T-cell (primary cell): ENCODE measurements at regions not wholly inside any gene's neighbourhood (a gene's known extent, or its start where the extent isn't known, plus 50 kb on each side); places are given as distances from the start of the nearest gene placed in this dataset.

Source experiments
- ATAC-seq, 4 experiments: fragments of 200-7000 bp in 3 of 4; fragments of 150-1000 bp in 1 of 4; cut with Tn5 transposase; replicated peaks in 1 of 4; 1 replicate in 3 of 4; 2 replicates in 1 of 4; pipeline ENCODE4 v1.10.0; 2021; ENCODE audit warnings: moderate library complexity in 3 of 4, mild to moderate bottlenecking in 2 of 4, moderate number of reproducible peaks in 1 of 4
- CTCF ChIA-PET, 2 donors: fragments of 300-600 bp; sonication (Branson Sonifier 250); formaldehyde crosslinking; loops; one replicate each; lab custom pipeline; 2022; ENCODE audit warnings: antibody characterized with exemption in 2 of 2; lab: Charles Lee
- POLR2A ChIA-PET, 2 donors: fragments of 300-600 bp; sonication (Branson Sonifier 250); formaldehyde crosslinking; loops; one replicate each; lab custom pipeline; 2022; ENCODE audit warnings: antibody characterized with exemption in 2 of 2; lab: Charles Lee
- DNase-seq, 35 experiments: peaks; one replicate each; pipeline versions ENCODE4 v3.0.0 to v3.0.0-alpha.2; 2013 to 2023
- H3K27ac ChIP-seq: one replicate; pipeline ENCODE4 v1.5.1; 2013; ENCODE audit warnings: low read length
- H3K27me3 ChIP-seq, 2 experiments: replicated peaks in 1 of 2; 1 replicate in 1 of 2; 2 replicates in 1 of 2; pipeline versions ENCODE4 v1.6.1 to v1.7.0; 2013; ENCODE audit warnings: low read length in 1 of 2, mixed read lengths in 1 of 2; ENCODE audit not compliant: control insufficient read depth in 2 of 2, insufficient read depth in 2 of 2; ENCODE audit errors: extremely low read depth in 1 of 2
- H3K36me3 ChIP-seq, 2 donors: 1 replicate in 1 of 2; 2 replicates in 1 of 2; pipeline versions ENCODE4 v1.6.1 to v1.7.0; 2013; ENCODE audit warnings: low read length in 1 of 2; ENCODE audit not compliant: control insufficient read depth in 2 of 2, insufficient read depth in 1 of 2; ENCODE audit errors: extremely low read depth in 1 of 2
- H3K4me1 ChIP-seq, 2 experiments: 1 replicate in 1 of 2; 2 replicates in 1 of 2; pipeline versions ENCODE4 v1.6.1 to v1.7.0; 2013; ENCODE audit warnings: low read length in 2 of 2, mixed read lengths in 1 of 2; ENCODE audit not compliant: insufficient read depth in 2 of 2, control insufficient read depth in 1 of 2; ENCODE audit errors: extremely low read depth in 1 of 2
- H3K4me3 ChIP-seq, 2 donors: 1 replicate in 1 of 2; 2 replicates in 1 of 2; pipeline versions ENCODE4 v1.5.1 to v1.7.0; 2013; ENCODE audit warnings: mild to moderate bottlenecking in 2 of 2, low read length in 1 of 2, moderate library complexity in 1 of 2; ENCODE audit not compliant: control insufficient read depth in 1 of 2; ENCODE audit errors: extremely low read depth in 1 of 2
- H3K9me3 ChIP-seq: 2 replicates; pipeline ENCODE4 v1.7.0; 2013
- H3K27ac Mint-ChIP-seq, 2 donors: one replicate each; pipeline ENCODE4 v1.8.0; 2020 to 2021; ENCODE audit warnings: mild to moderate bottlenecking in 2 of 2, mixed read lengths in 2 of 2
- H3K27me3 Mint-ChIP-seq, 2 donors: one replicate each; pipeline ENCODE4 v1.8.0; 2021 to 2022; ENCODE audit warnings: mixed read lengths in 2 of 2
- H3K36me3 Mint-ChIP-seq: one replicate; pipeline ENCODE4 v1.8.0; 2021; ENCODE audit warnings: mixed read lengths
- H3K4me1 Mint-ChIP-seq, 3 donors: one replicate each; pipeline ENCODE4 v1.8.0; 2020 to 2022; ENCODE audit warnings: mixed read lengths in 3 of 3, mild to moderate bottlenecking in 1 of 3
- H3K4me3 Mint-ChIP-seq, 3 donors: one replicate each; pipeline ENCODE4 v1.8.0; 2020 to 2022; ENCODE audit warnings: mild to moderate bottlenecking in 3 of 3, mixed read lengths in 3 of 3, moderate library complexity in 3 of 3
- H3K9me3 Mint-ChIP-seq, 3 donors: one replicate each; pipeline ENCODE4 v1.8.0; 2020 to 2022; ENCODE audit warnings: mixed read lengths in 3 of 3
- WGBS: methylation state at CpG from one replicate; pipeline ENCODE4 v1.1.5; 2013; ENCODE audit warnings: missing lambda C conversion rate; ENCODE audit not compliant: insufficient coverage; 5-methylcytosine and 5-hydroxymethylcytosine counted together

DNA sequence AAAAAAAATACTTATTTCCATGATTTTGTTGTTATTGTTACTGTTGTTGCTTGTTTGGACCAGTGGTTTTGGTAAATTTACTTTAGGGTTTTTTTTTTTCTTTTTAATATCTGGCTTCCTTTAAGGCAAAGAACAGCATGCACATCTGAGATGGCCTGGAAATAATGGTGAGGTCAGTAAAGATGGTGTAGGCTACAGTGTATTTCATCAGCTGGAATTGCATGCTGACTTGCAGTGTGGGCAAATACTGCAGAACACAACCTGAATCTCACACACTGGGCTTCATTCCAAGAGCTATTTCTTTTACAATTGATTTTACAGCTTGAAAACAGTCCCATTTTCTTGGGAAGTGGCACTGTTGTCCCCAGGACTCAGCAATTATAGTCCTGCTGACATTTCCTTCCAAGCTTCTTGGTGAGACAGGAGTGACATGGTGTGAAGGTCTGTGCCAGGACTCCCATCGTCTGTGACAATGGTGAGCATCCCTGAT, 376.1 kb upstream of the SOX11 start:
- ATAC-seq (no peak), DNase-seq (no peak)
- Histone ChIP-seq H3K4me3 (no peak overlapping the region), H3K27ac (no peak overlapping the region), H3K27me3 (no peaks in the 10 kb centered on the region), H3K36me3 (no peaks in the 10 kb centered on the region), H3K9me3 (no peaks in the 10 kb centered on the region), H3K4me1 (no peaks in the 10 kb centered on the region)
- H3K9me3 Mint-ChIP-seq = peaks cover 4 to 11% (median 5%) of the 10 kb centered on the region in 3 donors
- no peak overlapping the region for H3K27ac Mint-ChIP-seq
- CTCF ChIA-PET = no interaction called here
- no peak overlapping the region for H3K4me3 Mint-ChIP-seq
- no peaks in the 10 kb centered on the region for H3K36me3 Mint-ChIP-seq
- POLR2A ChIA-PET = no interaction called here
- WGBS = no CpG with 5 or more reads among the region's 1 CpG
- H3K4me1 Mint-ChIP-seq = no peaks in the 10 kb centered on the region
- no peaks in the 10 kb centered on the region for H3K27me3 Mint-ChIP-seq

GRCh38 chr2:5319493-5319892, 372.7 kb upstream of the SOX11 start:
- Mint-ChIP-seq H3K4me1 (no peaks in the 10 kb centered on the region), H3K9me3 (peaks cover 5 to 13% (median 9%) of the 10 kb centered on the region in 3 donors), H3K36me3 (no peaks in the 10 kb centered on the region), H3K27me3 (no peaks in the 10 kb centered on the region), H3K4me3 (no peak overlapping the region), H3K27ac (no peak overlapping the region)
- CTCF ChIA-PET = no interaction called here
- Histone ChIP-seq H3K9me3 (no peaks in the 10 kb centered on the region), H3K27me3 (no peaks in the 10 kb centered on the region), H3K27ac (no peak overlapping the region), H3K36me3 (no peaks in the 10 kb centered on the region), H3K4me3 (no peak overlapping the region), H3K4me1 (no peaks in the 10 kb centered on the region)
- no CpG with 5 or more reads among the region's 1 CpG for WGBS
- POLR2A ChIA-PET = no interaction called here
- DNase-seq (no peak), ATAC-seq (no peak)

DNA sequence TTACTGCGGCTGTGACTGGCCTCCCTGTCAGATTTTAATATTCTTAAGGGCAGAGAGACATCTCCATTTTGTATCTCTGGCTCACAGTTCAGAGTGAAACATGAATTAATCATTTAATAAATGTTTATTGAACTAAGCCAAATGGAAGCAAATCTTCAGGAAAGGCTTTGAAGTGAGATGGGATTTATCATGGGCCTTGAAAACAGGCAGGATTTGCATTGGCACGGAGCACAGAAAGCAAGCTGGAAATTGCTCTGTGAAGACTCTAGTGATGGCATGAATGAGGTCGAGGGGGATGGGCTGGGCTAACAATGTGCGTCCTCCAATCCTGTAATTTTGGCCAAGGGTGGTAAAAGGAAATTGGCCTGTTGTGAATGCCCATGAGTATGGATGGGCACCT, 369.8 kb upstream of the SOX11 start:
- DNase-seq = no peak
- POLR2A ChIA-PET = no interaction called here
- no peak for ATAC-seq
- CTCF ChIA-PET = no interaction called here
- no peak overlapping the region for H3K27ac ChIP-seq
- no peaks in the 10 kb centered on the region for H3K36me3 Mint-ChIP-seq
- no peak overlapping the region for H3K4me3 ChIP-seq
- no peaks in the 10 kb centered on the region for H3K36me3 ChIP-seq
- 80% methylated on average over 1 of the region's 4 CpGs for WGBS
- H3K27me3 Mint-ChIP-seq = peaks cover 0 to 1% of the 10 kb centered on the region in 2 donors
- H3K27me3 ChIP-seq = peaks cover 0 to 2% of the 10 kb centered on the region in 2 experiments
- H3K9me3 Mint-ChIP-seq = peaks cover 9 to 14% (median 14%) of the 10 kb centered on the region in 3 donors
- no peaks in the 10 kb centered on the region for H3K9me3 ChIP-seq
- H3K4me1 Mint-ChIP-seq = no peaks in the 10 kb centered on the region
- no peak overlapping the region for H3K4me3 Mint-ChIP-seq
- no peak overlapping the region for H3K27ac Mint-ChIP-seq
- no peaks in the 10 kb centered on the region for H3K4me1 ChIP-seq

GRCh38 chr2:5325523-5325922, 366.7 kb upstream of the SOX11 start:
- Mint-ChIP-seq H3K27ac (no peak overlapping the region), H3K36me3 (no peaks in the 10 kb centered on the region), H3K27me3 (peaks cover 0 to 1% of the 10 kb centered on the region in 2 donors), H3K9me3 (peaks cover 4 to 14% (median 8%) of the 10 kb centered on the region in 3 donors), H3K4me1 (no peaks in the 10 kb centered on the region), H3K4me3 (no peak overlapping the region)
- peaks cover 0 to 2% of the 10 kb centered on the region in 2 experiments for H3K27me3 ChIP-seq
- H3K27ac ChIP-seq = no peak overlapping the region
- no peaks in the 10 kb centered on the region for H3K4me1 ChIP-seq
- H3K36me3 ChIP-seq = no peaks in the 10 kb centered on the region
- no peak for ATAC-seq
- ChIA-PET POLR2A (no interaction called here), CTCF (no interaction called here)
- DNase-seq = no peak
- H3K9me3 ChIP-seq = no peaks in the 10 kb centered on the region
- no peak overlapping the region for H3K4me3 ChIP-seq
- WGBS = 92% methylated on average over 21 of the region's 23 CpGs

GRCh38 chr2:5328826-5329225, 363.4 kb upstream of the SOX11 start:
- ATAC-seq = no peak
- Mint-ChIP-seq H3K36me3 (no peaks in the 10 kb centered on the region), H3K27ac (no peak overlapping the region), H3K4me1 (no peaks in the 10 kb centered on the region), H3K27me3 (peaks cover 0 to 1% of the 10 kb centered on the region in 2 donors), H3K4me3 (no peak overlapping the region), H3K9me3 (peaks cover 8 to 9% (median 8%) of the 10 kb centered on the region in 3 donors)
- Histone ChIP-seq H3K36me3 (no peaks in the 10 kb centered on the region), H3K9me3 (no peaks in the 10 kb centered on the region), H3K27me3 (peaks cover 0 to 2% of the 10 kb centered on the region in 2 experiments), H3K4me3 (no peak overlapping the region), H3K27ac (no peak overlapping the region), H3K4me1 (no peaks in the 10 kb centered on the region)
- 77% methylated on average over 5 of the region's 5 CpGs for WGBS
- POLR2A ChIA-PET = no interaction called here
- CTCF ChIA-PET = no interaction called here
- DNase-seq = no peak

GRCh38 chr2:5329763-5330162, 362.4 kb upstream of the SOX11 start:
- no peak overlapping the region for H3K4me3 Mint-ChIP-seq
- no peaks in the 10 kb centered on the region for H3K9me3 ChIP-seq
- no peaks in the 10 kb centered on the region for H3K36me3 Mint-ChIP-seq
- peaks cover 0 to 2% of the 10 kb centered on the region in 2 experiments for H3K27me3 ChIP-seq
- ChIA-PET CTCF (no interaction called here), POLR2A (no interaction called here)
- no peak overlapping the region for H3K27ac ChIP-seq
- DNase-seq = no peak
- no peak overlapping the region for H3K27ac Mint-ChIP-seq
- no peak overlapping the region for H3K4me3 ChIP-seq
- peaks cover 0 to 1% of the 10 kb centered on the region in 2 donors for H3K27me3 Mint-ChIP-seq
- no peak for ATAC-seq
- no peaks in the 10 kb centered on the region for H3K4me1 ChIP-seq
- H3K9me3 Mint-ChIP-seq = peaks cover 7 to 10% (median 7%) of the 10 kb centered on the region in 3 donors
- 68% methylated on average over 3 of the region's 3 CpGs for WGBS
- no peaks in the 10 kb centered on the region for H3K36me3 ChIP-seq
- H3K4me1 Mint-ChIP-seq = no peaks in the 10 kb centered on the region

DNA sequence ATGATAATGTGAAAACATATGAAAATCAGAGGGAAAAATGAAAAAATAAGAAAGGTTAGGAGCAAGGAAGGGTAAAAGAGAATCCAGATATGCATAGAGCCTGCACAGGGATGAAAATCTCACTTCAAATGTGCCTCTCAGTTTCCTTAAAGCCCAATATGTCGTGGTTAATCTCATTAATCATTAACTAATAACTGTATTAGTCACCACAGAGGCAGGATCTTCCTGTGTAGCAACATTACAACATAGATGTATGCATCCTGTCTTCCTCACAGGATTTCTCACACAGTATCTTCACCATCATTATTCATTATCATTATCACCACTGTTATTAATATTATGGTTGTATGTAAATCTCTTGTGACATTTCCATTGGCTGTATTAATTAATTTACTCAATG, 361.2 kb upstream of the SOX11 start:
- Histone ChIP-seq H3K4me3 (no peak overlapping the region), H3K27ac (no peak overlapping the region), H3K4me1 (no peaks in the 10 kb centered on the region), H3K36me3 (no peaks in the 10 kb centered on the region), H3K9me3 (no peaks in the 10 kb centered on the region), H3K27me3 (no peaks in the 10 kb centered on the region)
- POLR2A ChIA-PET = no interaction called here
- Mint-ChIP-seq H3K9me3 (peaks cover 3 to 7% (median 4%) of the 10 kb centered on the region in 3 donors), H3K36me3 (no peaks in the 10 kb centered on the region), H3K27ac (no peak overlapping the region), H3K27me3 (no peaks in the 10 kb centered on the region), H3K4me3 (no peak overlapping the region), H3K4me1 (no peaks in the 10 kb centered on the region)
- ATAC-seq (no peak), DNase-seq (no peak)
- WGBS = no CpG with 5 or more reads among the region's 1 CpG
- CTCF ChIA-PET = no interaction called here
